Daoy (cell line): ENCODE measurements at regions not wholly inside any gene's neighbourhood (a gene's known extent, or its start where the extent isn't known, plus 50 kb on each side); places are given as distances from the start of the nearest gene placed in this dataset.
"Not testable (repeated sequence)": the region's sequence is repeated elsewhere in the genome, so short reads cannot be mapped to it uniquely, and the experiment has no call there.

Source experiments
- DNase-seq: peaks from one replicate; pipeline ENCODE4 v3.0.0-alpha.2; 2015; ENCODE audit warnings: low read depth

- no peak for DNase-seq
Measured at GRCh38 chr4:64821219-64821976, 412.1 kb upstream of the TECRL start.

DNA sequence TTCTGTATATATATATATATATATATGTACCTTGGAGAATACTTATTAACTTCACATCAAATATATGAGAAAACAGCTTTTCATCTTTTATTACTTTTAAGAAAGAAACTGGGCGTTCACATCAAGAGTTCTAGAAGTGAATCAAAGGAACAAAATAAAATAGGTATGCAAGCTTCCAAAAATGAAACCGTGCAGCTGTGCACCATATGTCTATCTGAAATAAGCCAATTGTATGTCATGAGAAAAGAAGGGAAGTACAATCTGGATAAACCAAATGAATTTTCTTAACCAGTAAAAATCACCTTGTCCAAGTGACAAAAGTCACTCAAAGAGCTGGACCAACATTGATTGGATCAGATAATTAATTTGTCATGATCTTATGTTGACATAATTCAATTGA is 405.4 kb upstream of the TECRL start:
- DNase-seq: no peak

- no peak for DNase-seq
Measured at GRCh38 chr4:64807821-64808220, 398.6 kb upstream of the TECRL start.

DNA sequence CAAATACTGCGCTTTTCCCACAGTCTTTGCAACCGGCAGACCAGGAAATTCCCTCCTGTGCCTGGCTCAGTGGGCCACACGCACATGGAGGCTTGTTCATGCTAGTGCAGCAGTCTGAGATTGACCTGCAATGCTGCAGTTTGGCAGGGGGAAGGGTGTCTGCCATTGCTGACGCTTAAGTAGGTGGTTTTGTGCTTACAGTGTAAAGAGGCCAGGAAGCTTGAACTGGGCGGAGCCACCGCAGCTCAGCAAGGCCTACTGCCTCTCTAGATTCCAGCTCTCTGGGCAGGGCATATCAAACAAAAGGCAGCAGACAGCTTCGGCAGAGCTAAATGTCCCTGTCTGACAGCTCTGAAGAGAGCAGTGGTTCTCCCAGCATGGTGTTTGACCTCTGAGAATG is 390.5 kb upstream of the TECRL start:
- DNase-seq: no peak

GRCh38 chr4:64798828-64799227 is 389.6 kb upstream of the TECRL start:
- DNase-seq: not testable (repeated sequence)

DNA sequence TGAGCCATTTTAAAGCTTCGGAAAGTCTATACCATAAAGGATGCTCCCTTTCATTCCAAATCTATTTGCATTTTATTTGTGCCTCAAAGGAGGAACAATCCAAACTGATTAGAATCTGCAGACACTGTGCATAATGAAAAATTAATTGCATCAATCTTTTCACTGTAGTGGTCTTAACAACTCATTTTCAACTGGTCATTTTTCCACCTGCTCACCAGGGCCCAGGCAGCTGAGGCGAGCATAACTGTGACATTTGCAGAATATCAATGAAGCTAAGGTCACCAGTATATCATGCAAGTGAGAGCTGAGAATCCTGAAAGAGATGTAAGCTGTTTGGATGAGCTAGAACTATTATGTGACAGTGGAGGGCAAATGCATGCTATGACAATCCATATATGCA is 387.3 kb upstream of the TECRL start:
- no peak for DNase-seq

DNA sequence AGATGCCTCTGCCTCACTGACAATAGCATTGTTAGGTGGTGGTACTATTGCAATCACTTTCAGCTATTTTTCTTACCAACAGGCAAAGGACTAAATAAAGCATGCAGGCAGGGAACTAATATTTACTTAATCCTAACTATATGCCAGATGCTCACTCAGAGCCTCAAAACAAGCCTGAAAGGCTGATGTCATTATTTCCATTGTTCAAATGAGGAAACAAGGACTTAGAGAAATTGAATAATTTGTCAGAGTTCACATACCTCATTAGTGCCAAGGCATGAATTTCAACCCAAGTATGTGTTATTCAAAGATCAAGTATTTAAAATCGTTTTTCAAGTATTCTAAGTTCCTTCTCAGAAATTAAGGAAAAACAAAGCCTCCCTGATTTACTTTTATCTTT is 374.9 kb upstream of the TECRL start:
- DNase-seq: no peak

GRCh38 chr4:64781737-64782326 is 372.6 kb upstream of the TECRL start:
- DNase-seq: no peak

- no peak for DNase-seq
Measured at GRCh38 chr4:64780664-64781063, 371.4 kb upstream of the TECRL start.

- peak; percentile 3 for DNase-seq
Measured at GRCh38 chr4:64777286-64777685, 368.0 kb upstream of the TECRL start.

GRCh38 chr4:64776820-64777219 is 367.6 kb upstream of the TECRL start:
- DNase-seq: no peak

- no peak for DNase-seq
Measured at GRCh38 chr4:64774626-64775025, 365.4 kb upstream of the TECRL start.

- no peak for DNase-seq
Measured at GRCh38 chr4:64771149-64771548, 361.9 kb upstream of the TECRL start.

GRCh38 chr4:64767547-64767946 is 358.3 kb upstream of the TECRL start:
- no peak for DNase-seq

DNA sequence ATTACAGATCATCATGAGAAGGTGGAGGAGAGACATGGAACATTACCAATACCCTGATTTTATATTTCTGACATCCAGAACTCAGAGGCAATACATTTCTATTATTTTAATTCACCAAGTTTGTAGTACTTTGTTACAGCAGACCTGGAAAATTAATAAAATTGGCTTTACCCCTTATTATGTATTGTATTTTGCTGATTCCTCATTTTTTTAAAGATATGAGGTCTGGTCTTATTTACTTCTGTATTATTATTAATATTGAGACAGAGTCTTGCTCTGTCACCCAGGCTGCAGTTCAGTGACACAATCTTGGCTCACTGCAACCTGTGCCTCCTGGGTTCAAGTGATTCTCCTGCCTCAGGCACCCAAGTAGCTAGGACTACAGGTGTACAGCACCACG is 357.3 kb upstream of the TECRL start:
- DNase-seq: no peak

DNA sequence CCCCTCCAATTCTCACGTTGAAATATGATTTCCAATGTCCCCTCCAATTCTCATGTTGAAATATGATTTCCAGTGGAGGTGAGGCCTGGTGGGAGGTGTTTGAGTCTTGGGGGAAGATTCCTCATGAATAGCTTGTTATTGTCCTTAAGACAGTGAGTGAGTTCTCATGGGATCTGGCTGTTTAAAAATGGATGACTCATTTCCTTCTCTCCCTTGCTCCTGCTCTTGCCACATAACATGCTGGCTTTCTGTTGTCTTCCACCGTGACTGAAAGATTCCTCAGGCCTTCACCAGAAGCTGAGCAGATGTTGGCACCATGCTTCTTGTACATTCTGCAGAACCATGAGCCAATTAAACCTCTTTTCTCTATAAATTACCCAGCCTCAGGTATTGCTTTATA is 346.8 kb upstream of the TECRL start:
- no peak for DNase-seq

DNA sequence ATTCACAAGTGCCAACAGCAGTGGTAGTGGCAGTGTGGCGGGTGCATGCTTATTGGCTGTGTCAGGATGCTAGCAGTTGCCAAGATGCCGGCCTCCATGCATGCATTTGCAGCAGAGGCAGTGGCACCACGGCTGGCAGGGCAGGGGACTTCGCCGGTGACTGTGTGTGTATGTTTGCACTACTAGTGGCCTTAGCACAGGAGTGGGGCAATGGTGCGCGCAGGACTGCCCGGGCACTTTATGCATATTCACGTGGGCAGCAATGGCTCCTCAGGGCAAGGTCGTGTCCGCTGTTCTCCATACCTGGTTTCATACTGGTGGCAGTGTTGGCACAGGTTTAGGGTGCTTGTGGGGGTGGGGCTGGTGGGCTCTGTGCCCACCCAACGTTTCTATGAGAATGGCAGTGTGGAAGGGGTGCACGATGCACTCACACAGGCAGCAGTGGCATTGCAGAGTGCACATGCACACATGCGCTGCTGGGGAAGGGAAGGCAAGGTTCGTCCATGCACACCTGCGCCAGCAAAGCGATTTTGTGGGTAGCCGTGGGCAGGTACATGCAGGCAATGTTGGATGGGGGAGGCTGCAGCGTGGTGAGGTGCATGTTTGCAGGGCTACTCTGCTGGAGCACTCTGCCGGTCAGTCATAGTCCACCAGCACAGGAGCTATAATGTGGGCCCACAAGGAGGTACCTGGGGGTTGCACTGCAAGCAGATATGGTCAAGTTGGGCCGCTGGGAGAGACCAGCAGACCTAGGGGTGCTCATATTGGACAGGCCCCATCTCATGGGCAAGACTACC is 338.9 kb upstream of the TECRL start:
- no peak for DNase-seq

DNA sequence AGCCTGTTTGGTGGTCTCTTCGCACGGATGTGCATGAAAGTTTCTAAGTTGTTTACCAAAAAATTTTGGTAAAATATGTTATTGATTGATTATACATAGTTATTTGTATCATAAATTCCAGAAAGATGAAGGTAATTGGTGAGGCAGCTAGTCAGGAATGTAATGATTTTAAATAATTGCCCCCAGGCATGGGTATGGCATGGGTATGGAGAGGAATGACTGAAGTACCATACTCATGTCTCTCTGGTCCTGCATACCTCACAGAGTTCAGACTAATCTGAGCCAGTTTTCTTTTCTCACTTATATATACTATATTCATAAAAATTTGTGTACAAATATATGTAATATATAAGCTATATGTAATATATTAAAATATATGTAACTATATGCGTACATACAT is 329.0 kb upstream of the TECRL start:
- no peak for DNase-seq

DNA sequence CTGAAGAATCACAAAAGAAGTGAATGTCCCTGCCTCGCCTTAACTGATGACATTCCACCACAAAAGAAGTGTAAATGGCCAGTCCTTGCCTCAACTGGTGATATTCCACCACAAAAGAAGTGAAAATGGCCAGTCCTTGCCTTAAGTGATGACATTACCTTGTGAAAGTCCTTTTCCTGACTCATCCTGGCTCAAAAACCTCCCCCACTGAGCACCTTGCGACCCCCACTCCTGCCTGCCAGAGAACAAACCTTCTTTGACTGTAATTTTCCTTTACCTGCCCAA is 328.5 kb upstream of the TECRL start:
- not testable (repeated sequence) for DNase-seq

DNA sequence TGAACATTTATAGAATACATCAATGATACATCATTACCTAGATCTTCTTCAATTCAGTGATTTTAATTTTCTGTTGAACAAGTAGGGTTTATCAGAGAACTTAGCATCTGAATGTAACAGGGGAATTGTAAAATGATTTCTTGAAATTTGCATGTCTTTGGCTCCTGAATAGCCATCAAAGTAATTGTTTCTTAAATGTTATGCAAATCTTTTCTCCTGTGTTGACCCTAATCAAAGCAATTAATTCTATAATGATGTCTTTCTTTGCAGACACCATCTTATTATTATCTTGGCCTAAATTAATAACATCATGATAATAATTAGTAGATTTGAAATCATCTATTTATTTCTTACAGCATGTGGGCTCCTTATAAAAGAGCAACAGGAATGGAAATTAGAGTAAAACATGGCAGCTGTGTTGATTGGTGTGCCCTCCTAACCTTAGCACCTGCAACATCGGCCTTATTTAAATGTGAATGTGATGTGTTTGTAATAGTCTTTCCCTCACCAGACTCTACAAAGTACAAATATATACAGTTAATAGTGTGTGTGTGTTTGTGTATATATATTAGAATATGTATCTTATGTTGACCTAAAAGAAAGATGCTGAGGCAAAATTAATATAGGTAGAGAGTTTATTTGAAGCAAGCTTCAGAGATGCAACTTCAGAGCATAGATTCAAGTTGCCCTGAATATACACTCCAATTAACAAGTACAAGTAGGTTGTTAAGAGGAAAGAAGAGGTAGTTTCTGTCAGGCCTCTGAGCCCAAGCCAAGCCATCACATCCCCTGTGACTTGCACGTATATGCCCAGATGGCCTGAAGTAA is 328.0 kb upstream of the TECRL start:
- no peak for DNase-seq

DNA sequence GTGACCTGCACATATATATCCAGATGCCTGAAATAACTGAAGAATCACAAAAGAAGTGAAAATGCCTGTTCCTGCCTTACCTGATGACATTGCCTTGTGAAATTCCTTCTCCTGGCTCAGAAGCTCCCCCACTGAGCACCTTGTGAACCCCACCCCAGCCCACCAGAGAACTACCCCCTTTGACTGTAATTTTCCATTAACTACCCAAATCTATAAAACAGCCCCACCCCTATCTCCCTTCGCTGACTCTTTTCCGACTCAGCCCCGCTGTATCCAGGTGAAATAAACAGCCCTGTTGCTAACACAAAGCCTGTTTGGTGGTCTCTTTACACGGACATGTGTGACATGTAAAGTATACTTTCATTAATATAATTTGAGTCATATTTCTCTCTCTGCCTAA is 320.3 kb upstream of the TECRL start:
- no peak for DNase-seq

DNA sequence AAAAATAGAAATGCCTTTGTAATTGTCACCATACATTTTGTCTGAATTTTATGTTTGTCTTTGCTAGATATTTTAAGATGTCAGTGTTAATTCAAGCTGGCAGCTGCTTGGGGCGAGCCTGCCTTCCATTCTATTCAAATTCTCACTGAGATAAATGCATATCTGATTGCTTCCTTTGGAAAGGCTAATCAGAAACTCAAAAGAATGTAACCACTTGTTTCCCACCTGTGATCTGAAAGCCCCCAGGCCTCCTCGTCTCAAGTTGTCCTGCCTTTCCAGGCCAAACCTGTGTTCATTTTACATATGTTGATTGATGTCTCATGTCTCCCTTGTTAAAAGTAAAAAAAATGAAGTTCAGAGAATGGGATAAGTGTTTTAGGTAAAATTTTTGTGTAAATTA is 318.7 kb upstream of the TECRL start:
- no peak for DNase-seq
